ENCODE measurements at regions not wholly inside any gene's neighbourhood (a gene's known extent, or its start where the extent isn't known, plus 50 kb on each side); places are given as distances from the start of the nearest gene placed in this dataset.
A peak's percentile ranks its signal among the peaks of the same experiment; 100 is the strongest.

DNA sequence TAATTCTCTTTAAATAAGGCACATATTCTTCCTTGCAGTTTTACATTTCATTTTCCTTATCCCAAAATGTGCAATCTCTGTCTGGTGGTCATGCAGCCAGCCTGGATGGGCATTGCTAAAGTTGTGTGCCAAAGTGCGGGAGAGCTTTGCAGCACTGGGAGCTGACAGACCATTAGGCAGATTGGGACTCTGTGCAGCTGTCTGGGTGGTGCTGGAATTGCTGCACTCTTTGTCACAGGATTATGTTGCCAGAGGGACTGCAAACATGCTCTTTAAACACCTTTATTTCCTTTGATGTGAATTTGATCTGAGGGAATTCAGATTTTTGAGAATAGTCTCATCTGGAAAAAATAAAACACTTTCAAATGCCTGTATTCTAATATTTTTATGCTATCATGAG lies 956.2 kb upstream of the DIAPH2 start:
- no peak for FAIRE-seq
- no peaks in the 10 kb centered on the region for H3K36me3 ChIP-seq (ENCODE audit: control insufficient read depth, insufficient read depth, low read length)
- DNase-seq (ENCODE audit: low read depth): no peak
- no peaks in the 10 kb centered on the region for H3K27me3 ChIP-seq (ENCODE audit: control insufficient read depth, insufficient read depth, low read length)
- H3K4me3 ChIP-seq (ENCODE audit: low read depth, low read length): no peak overlapping the region
- TF ChIP-seq, protein P1, sequence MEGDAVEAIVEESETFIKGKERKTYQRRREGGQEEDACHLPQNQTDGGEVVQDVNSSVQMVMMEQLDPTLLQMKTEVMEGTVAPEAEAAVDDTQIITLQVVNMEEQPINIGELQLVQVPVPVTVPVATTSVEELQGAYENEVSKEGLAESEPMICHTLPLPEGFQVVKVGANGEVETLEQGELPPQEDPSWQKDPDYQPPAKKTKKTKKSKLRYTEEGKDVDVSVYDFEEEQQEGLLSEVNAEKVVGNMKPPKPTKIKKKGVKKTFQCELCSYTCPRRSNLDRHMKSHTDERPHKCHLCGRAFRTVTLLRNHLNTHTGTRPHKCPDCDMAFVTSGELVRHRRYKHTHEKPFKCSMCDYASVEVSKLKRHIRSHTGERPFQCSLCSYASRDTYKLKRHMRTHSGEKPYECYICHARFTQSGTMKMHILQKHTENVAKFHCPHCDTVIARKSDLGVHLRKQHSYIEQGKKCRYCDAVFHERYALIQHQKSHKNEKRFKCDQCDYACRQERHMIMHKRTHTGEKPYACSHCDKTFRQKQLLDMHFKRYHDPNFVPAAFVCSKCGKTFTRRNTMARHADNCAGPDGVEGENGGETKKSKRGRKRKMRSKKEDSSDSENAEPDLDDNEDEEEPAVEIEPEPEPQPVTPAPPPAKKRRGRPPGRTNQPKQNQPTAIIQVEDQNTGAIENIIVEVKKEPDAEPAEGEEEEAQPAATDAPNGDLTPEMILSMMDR (IDR thresholded peaks at IDR 0.05; ENCODE audit: insufficient read depth, low read length, severe bottlenecking): no peak

DNA sequence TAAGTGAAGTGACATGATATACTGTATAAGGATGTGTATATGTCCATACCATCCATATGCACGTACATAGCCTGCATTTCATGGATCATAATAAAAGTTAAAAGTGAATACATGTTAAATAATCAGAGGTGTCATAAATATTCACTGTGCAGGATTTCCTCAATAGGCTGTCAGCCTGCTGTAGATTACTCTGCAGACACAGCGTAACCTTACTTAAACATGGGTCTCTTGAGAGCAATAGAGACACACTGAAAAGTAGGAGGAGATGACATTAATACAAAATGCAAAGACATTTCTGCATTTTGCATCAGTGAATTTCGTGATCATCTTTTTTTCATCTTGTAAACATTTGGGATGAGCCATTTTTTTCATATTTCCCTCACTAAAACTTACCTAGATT lies 955.2 kb upstream of the DIAPH2 start:
- no peak for DNase-seq (ENCODE audit: low read depth)
- TF ChIP-seq, protein P1 (IDR thresholded peaks at IDR 0.05; ENCODE audit: insufficient read depth, low read length, severe bottlenecking): no peak
- FAIRE-seq: no peak

DNA sequence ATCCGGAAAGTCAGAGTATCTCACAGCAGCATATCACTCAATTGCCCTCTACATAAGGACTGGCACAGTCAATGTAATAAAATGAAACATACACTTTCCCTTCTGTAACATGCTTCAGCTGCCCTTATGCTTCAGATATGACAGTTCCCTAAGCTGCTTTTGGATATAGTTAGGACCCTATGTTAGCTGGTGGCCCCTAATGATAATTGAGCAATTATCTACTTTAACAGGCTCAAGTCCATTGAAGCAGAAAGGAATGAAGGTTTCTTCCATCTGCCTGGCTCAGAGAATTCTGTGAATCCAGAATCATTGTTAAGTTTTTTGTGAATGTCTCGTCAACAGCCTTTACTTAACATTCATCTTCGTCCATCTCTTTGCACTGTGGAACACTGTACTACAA lies 951.2 kb upstream of the DIAPH2 start:
- Histone ChIP-seq H3K36me3 (ENCODE audit: control insufficient read depth, insufficient read depth, low read length) (no peaks in the 10 kb centered on the region), H3K27me3 (ENCODE audit: control insufficient read depth, insufficient read depth, low read length) (no peaks in the 10 kb centered on the region), H3K4me3 (ENCODE audit: low read depth, low read length) (no peak overlapping the region)
- TF ChIP-seq, protein P1 (IDR thresholded peaks at IDR 0.05; ENCODE audit: insufficient read depth, low read length, severe bottlenecking): no peak
- DNase-seq (ENCODE audit: low read depth) (no peak), FAIRE-seq (no peak)

More for the DNA sequence above, 955.2 kb upstream of the DIAPH2 start:
- Histone ChIP-seq H3K27me3 (ENCODE audit: control insufficient read depth, insufficient read depth, low read length) (no peaks in the 10 kb centered on the region), H3K4me3 (ENCODE audit: low read depth, low read length) (no peak overlapping the region), H3K36me3 (ENCODE audit: control insufficient read depth, insufficient read depth, low read length) (no peaks in the 10 kb centered on the region)

DNA sequence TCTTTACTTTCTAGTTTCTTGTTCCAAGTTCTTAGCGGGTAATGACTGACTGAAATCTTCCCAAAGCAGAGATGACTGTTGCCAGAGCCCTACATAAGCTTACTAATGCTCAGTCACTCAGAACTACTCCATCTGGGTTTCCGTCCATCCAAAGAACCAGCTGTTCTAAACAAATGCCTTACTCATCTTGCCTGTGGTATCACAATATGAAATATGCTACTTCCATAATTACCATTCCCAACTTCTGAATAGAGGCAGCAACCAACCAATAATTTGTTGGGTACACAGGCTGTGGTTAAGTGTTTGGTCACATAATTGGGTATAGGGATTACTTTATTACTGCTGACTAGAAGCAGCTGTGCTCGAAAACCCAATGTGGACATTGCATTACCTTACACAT lies 930.2 kb upstream of the DIAPH2 start:
- DNase-seq (ENCODE audit: low read depth) (no peak), FAIRE-seq (no peak)
- no peak overlapping the region for H3K4me3 ChIP-seq (ENCODE audit: low read depth, low read length)
- H3K36me3 ChIP-seq (ENCODE audit: control insufficient read depth, insufficient read depth, low read length): no peaks in the 10 kb centered on the region
- TF ChIP-seq, protein P1 (IDR thresholded peaks at IDR 0.05; ENCODE audit: insufficient read depth, low read length, severe bottlenecking): no peak
- no peaks in the 10 kb centered on the region for H3K27me3 ChIP-seq (ENCODE audit: control insufficient read depth, insufficient read depth, low read length)

DNA sequence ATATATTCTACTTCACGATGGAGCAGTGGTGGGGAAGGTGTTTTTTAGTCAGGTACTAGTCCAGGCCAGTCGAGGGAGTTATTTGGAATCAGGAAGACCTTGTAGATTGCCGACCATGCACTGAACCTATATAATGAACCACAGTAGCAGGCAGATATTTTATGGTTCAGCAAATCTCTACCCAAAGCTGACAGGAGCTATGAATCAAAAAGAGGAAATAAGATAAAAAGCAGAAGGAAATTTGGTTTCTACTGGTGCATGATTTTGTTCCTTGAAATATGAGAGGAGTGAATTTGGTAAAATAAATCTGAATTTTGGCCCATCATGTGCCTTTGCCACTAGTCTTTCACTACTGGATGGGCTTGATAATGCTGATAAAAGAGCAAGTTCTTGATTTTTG lies 924.3 kb upstream of the DIAPH2 start:
- Histone ChIP-seq H3K4me3 (ENCODE audit: low read depth, low read length) (no peak overlapping the region), H3K36me3 (ENCODE audit: control insufficient read depth, insufficient read depth, low read length) (no peaks in the 10 kb centered on the region), H3K27me3 (ENCODE audit: control insufficient read depth, insufficient read depth, low read length) (no peaks in the 10 kb centered on the region)
- DNase-seq (ENCODE audit: low read depth): no peak
- FAIRE-seq: no peak
- TF ChIP-seq, protein P1 (IDR thresholded peaks at IDR 0.05; ENCODE audit: insufficient read depth, low read length, severe bottlenecking): no peak

DNA sequence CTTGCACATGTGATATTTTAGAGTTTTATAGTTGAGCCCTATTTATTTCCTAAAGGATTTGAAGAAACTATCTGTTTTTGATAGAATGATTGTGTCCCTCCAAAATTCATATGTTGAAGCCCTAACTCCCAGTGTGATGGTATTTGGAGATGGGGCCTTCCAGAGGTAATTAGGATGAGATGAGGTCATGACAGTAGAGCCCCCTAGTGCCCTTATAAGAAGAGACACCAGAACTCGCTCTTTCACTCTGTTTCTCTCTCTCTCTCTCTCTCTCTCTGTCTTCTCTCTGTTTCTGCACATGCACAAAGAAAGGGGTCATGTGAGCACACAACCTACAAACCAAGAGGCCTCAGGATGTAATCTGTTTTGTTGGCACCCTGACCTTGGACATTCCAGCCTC lies 921.9 kb upstream of the DIAPH2 start:
- no peak for DNase-seq (ENCODE audit: low read depth)
- Histone ChIP-seq H3K4me3 (ENCODE audit: low read depth, low read length) (no peak overlapping the region), H3K27me3 (ENCODE audit: control insufficient read depth, insufficient read depth, low read length) (no peaks in the 10 kb centered on the region), H3K36me3 (ENCODE audit: control insufficient read depth, insufficient read depth, low read length) (no peaks in the 10 kb centered on the region)
- FAIRE-seq: no peak
- TF ChIP-seq, protein P1 (IDR thresholded peaks at IDR 0.05; ENCODE audit: insufficient read depth, low read length, severe bottlenecking): peak; percentile 26
